GM21447 (cell line): ENCODE measurements at regions not wholly inside any gene's neighbourhood (a gene's known extent, or its start where the extent isn't known, plus 50 kb on each side); places are given as distances from the start of the nearest gene placed in this dataset.
A peak's percentile ranks its signal among the peaks of the same experiment; 100 is the strongest.

Source experiments
- ATAC-seq: cut with Tn5 transposase; IDR thresholded peaks from one replicate; pipeline ENCODE4 v1.9.1; 2021; ENCODE audit not compliant: unreplicated experiment

- ATAC-seq = no peak
These were observed 666.5 kb upstream of the FANCL start for GRCh38 chr2:58907644-58908043.

GRCh38 chr2:58906081-58906645, 665.0 kb upstream of the FANCL start:
- ATAC-seq = no peak

DNA sequence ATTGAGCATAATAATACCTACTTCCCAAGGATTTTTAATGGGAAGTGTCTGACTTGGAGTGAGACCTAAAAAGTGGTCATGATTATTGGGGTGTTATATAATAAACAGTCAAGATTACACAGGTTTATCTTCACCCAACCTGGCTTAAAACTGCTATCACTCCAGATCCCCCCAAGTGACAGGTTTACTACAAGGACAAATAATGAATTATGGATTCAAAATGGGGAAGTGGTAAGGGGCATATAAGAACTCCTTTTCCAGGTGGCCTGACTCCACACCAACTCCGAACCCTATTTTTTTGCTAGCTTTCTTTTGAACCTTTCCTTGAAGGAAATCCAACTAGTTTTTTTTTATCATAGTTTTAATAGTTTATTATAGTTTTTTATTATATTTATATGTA, 663.0 kb upstream of the FANCL start:
- no peak for ATAC-seq

DNA sequence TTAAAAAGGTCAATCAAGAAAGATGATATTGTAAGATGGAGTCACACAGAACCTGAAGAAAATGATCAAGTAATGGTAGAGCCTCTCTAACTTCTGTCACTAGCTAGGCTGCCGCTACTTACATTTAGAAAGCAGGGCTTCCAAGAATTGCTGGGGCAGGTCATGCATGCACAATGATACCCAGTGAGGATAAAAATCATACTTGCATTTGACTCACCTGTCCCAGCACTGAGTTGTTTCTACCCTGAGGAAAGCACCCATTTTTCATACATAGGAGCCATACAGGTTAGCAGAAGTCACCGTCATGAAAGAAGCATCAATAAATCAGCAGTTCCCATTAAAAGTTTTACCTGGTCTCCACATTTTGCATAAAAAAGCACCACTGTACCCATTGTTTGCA, 662.3 kb upstream of the FANCL start:
- no peak for ATAC-seq

DNA sequence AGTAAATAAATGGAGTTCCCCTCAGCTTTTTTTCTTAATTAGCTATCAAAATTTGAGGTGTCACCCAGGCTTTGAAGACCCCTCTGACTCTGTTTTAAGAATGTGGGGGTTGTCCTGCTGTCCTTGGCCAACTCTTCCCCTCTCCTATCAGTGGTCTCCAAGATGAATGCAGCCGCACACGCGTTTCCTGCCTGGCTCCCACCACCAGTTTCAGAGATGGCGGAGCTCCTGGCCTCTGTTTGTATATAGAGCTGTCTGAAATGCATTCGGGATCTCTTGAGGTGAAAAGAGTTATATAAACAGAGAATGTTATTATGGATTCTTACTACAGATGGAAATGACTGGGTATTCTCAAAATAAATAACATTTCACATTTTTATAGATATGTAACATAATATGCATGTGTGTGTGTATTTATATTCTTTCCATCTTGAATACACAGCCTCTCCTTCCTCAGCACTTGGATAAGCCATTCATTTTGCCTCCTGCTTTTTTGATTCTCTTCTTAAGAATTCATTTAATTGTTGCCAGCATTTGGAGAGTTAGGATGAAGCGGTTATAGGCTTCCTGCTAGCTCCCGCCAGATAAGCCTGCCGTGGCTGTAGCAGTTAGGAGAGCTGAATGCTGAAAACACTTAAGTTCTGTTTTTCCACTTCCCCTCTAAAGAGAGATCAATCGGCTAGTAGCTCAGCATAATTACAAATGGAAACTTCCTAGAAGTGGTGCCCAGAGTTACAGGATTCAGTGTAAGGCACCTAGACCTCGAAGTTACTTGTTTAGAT, 659.3 kb upstream of the FANCL start:
- no peak for ATAC-seq

GRCh38 chr2:58899692-58900091, 658.6 kb upstream of the FANCL start:
- no peak for ATAC-seq

DNA sequence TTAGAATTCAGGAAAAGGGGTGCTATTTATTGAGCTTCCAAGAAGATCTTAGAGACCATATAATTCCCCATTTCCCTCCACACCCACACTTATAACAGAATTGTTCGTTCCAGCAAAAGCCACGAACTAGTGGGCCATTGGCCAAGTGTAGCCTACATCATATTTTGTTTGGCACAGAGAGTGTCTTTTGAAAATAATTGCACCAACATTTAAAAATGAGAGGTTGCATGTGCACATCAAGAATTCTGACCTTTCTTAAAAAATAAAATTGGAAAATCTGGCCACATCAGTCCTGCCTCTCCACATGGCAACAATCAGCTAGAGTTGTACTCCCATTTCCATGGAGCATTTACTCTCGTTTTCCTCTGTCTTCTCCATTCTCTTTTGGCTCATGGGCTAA, 655.5 kb upstream of the FANCL start:
- ATAC-seq = no peak

GRCh38 chr2:58895857-58896256, 654.7 kb upstream of the FANCL start:
- no peak for ATAC-seq

DNA sequence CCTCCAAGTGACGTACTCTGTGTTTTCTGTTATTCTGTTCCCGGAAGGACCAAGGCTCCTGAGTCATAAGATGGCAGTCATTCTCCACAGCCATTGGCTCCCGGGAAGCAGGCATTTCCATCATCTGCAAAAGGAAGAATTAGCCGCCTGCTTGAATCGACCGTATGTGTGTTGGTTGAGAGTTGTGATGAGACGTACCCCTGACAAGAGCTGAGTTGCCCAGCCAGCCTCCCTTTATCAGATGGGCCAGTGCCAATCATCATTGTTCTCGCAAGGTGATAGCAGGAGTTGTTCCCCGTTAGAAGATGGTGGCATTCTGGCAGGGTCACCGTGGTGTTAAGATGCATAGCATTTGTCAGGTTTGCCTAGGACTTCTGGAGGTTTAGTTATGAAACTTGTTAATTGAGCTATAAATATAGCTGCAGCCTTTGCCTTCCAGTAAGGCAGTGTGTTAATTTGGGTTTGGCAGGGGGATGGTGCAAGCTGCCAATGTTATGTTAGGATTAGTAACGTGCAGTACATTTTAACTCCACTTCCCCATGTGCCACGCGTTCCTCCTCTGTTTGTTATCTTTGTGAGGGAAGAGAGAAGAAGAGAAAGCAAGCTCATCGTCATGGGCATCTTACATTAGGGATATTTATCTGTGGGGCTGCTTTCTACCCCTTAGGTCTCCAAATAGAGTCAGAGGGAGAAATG, 652.7 kb upstream of the FANCL start:
- ATAC-seq = no peak

- no peak for ATAC-seq
These were observed 650.8 kb upstream of the FANCL start for GRCh38 chr2:58891828-58892377.

DNA sequence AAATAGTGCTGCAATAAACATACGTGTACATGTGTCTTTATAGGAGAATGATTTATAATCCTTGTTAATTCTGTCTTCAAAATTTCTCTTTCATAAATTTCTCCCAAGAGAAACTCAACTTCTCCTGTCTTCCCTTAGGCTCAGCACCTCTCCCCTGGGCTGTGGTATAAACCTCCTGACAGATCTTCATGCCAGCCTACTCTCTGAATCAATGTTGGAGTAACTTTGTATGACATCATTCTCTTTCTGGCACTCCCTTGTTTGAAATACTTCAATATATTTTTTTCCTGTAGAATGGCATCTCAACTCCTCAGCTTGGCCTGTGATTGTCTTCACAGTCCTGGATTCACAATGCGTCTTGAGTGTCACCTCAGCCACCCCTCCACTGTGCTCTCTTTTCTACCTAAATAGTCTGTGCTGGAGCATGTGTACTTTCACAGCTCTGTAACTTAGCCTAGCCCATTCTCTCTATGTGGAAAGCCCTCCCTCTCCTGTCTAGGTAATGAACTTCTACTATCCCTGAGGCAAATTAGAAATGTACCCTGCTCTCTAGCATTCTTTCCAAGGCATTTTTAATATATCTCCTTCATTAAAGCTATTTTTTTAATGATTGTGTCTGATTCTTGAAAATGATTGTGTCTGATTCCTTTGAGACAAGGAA, 649.9 kb upstream of the FANCL start:
- no peak for ATAC-seq

DNA sequence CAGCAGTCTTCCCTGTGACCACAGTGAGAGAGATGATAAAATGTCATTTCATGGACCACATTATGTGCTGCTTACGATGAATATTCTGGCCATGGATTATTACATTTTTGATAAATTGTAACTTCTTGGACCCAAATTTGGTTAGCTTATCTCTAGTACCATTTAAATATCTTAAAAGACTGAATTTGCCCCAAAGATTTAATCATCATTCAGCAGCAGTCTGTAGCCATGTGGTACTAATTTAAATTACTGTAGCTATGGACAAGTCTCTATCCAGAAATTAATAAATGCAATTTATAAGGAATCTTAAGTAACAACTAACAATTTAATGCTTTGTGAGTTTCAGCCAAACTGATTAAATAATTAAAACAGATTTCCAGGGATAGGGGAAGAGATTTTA, 644.9 kb upstream of the FANCL start:
- ATAC-seq = no peak

DNA sequence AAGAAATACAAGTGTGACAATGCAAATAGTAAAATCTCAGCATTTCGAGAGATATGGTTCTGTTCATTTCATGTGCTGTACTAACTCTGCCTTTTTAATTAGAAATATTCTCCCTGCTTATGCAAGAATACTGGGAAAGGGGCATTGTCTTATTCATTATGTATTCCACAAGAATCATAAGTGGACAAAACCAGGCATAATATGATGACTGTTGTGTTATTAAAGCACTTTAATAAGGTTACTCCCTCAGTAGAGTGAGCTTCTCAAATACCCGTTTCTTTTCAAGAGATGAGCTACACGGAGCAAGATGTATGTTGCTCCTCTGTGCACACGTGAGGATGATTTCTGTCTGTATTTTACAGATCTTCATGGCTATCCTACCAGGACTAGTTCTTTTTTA, 638.7 kb upstream of the FANCL start:
- ATAC-seq = no peak

GRCh38 chr2:58878778-58879177, 637.7 kb upstream of the FANCL start:
- ATAC-seq = no peak

DNA sequence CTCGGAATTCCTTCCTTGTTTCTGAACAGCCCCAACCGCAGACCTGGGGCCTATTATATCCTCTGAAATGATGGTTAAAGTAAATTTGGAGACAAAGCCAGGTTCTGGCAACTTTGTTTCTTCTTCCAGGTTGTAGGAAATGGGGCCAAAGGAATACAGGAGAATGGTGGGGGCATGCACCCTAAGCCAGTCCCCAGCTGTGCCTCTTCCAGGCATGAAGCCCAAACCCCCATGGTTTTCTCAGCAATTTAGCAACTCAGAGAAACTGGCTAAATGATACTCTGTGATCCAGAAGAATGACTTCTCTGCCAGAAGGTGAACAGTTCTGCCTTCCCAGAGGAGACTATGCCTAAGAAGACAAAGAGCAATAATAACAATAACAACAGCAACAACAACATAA, 635.0 kb upstream of the FANCL start:
- ATAC-seq = no peak

DNA sequence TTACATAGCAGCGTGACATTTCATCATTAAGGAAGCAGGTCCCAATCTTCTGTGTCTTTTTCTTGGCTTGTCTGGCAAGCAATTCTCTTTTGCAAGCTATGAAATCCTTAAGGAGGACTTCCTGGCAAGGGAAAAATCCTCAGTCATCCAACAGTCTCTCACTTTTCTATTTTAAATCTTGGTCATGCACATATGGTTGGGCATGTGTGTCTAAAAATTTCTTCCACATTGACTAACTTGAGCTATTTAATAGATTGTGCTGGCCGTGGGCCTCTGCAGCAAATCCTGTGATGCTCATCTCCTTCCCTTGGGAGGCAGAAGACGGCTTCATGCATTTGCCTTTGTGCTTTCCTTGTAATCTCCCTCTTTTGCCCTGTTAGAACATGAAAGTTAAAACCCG, 634.3 kb upstream of the FANCL start:
- no peak for ATAC-seq

DNA sequence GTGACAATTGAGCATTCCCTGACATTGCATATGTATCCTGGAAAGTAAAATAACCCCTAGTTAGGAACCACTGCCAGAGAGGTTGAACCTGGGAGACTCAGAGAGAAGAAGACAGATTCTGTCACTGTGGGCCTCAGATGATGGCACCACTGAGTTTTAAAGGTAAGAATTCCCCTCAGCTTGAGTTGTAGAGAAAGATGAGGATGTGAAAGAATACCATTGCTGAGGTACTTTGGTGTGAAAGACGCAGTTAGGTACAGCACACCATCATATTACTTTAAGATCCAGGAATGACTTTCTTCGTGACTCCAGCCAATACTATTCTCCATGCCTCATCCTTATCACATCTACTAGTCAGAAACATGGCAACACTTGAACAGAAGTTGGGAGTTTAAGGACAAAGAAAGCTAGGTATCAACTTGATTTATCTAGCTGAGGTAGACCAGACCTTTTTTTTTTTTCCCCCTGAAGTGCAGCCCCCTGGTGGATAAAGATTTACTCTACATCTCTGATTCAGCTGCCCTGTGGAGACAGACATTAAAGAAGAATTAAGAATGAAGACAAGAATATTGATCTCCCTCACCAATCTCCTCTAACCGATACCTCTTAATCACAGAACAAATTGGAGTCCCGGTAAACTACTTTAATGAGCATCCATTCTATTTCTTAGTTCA, 630.5 kb upstream of the FANCL start:
- peak; percentile 37 for ATAC-seq

DNA sequence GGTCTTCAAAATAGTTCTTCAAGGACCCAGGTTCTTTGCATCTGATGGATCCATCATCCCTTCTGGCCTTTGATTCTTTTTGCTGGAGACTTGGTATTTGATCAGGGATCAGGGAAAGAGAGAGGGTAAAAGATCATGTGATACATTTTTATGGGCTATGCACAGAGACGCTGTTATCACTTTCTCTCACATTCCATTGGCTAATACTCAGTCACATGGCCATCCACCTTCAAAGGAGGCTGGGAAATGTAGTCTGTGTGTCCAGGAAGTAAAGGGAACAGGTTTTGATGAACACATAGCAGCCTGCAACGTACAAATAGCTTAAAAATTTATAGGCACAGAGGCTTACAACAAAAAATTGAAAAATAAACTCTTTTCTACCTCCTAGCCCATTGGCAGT, 629.6 kb upstream of the FANCL start:
- peak; percentile 39 for ATAC-seq

DNA sequence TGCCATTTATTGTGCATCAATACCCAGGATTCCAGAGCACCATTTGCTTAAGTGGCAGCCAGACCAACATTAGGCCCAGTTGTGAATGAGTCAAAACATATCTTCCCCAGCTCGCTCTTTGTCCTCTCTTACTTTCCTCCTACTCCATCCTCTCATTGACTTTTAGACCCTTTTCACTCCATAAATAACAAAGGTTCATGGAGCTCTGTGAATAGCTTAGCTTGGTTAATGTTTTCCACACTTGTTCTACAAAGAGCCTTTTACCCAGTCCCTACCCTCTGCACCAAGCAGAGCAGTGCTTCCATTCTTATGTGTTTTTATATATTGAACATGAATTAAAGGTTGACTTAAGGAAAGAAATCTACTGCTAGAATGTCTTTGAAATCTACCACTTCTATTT, 625.8 kb upstream of the FANCL start:
- ATAC-seq = no peak

GRCh38 chr2:58866527-58866926, 625.4 kb upstream of the FANCL start:
- ATAC-seq = no peak

GRCh38 chr2:58866040-58866439, 624.9 kb upstream of the FANCL start:
- no peak for ATAC-seq
